WI38 (cell line): ENCODE measurements at regions not wholly inside any gene's neighbourhood (a gene's known extent, or its start where the extent isn't known, plus 50 kb on each side); places are given as distances from the start of the nearest gene placed in this dataset.

Experiments
- H3K4me3 ChIP-seq: 2 replicates; pipeline ENCODE4 v1.5.1; 2011; ENCODE audit warnings: low read depth, mild to moderate bottlenecking, control low read depth, low read length
- CTCF ChIP-seq: IDR thresholded peaks from 2 replicates; pipeline ENCODE4 v1.5.1; 2012; ENCODE audit warnings: low read depth, mild to moderate bottlenecking, control low read depth, low read length

DNA sequence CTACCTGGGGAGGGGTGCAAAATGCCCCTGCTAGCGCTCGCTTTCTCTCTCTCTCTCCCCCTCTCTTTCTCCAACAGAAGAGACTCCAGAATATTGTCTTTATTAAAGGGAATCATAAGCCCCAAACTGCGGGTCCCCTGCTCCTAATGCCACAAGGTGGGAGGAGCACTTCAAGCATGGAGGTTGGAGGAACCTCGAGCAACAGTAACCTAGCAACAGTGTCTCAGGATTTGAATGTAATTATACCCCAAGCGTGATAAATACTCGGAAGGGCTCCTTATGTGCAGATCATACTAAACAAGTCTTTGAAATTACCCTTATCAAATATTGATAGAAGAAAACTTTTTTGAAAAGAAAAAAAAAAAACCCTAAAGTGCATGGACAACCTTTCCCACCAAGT, 582.2 kb upstream of the PPP2R3A start:
- no peak overlapping the region for H3K4me3 ChIP-seq
- TF ChIP-seq CTCF = no peak

GRCh38 chr3:135392151-135392550, 573.4 kb upstream of the PPP2R3A start:
- TF ChIP-seq CTCF = no peak
- no peak overlapping the region for H3K4me3 ChIP-seq

GRCh38 chr3:135393159-135393558, 572.4 kb upstream of the PPP2R3A start:
- H3K4me3 ChIP-seq = no peak overlapping the region

GRCh38 chr3:135393898-135394525, 571.5 kb upstream of the PPP2R3A start:
- no peak for TF ChIP-seq CTCF
- H3K4me3 ChIP-seq = no peak overlapping the region

More at GRCh38 chr3:135393159-135393558, 572.4 kb upstream of the PPP2R3A start:
- TF ChIP-seq CTCF = no peak

- no peak overlapping the region for H3K4me3 ChIP-seq
- no peak for TF ChIP-seq CTCF
Measured at GRCh38 chr3:135412475-135412874, 553.1 kb upstream of the PPP2R3A start.

GRCh38 chr3:135416182-135416581, 549.3 kb upstream of the PPP2R3A start:
- TF ChIP-seq CTCF = no peak
- no peak overlapping the region for H3K4me3 ChIP-seq

DNA sequence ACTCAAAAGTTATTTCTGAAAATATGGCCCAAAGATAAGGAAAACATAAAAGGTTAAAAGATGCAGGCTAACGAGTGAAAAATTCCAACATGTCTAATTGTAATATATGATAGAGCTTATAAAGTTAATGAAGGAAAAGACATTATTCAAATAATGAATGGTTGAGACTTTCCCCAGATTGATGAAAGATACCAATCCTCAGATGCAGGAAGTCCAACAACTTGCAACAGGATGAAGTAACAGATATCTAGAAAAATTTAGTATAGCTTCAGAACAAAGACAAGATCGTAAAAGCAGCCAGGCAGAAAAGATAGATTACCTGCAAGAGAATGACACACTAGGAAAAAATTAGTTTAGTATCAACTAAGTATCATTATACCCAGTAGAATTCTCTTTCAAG, 546.4 kb upstream of the PPP2R3A start:
- no peak overlapping the region for H3K4me3 ChIP-seq
- TF ChIP-seq CTCF = no peak
